ENCODE measurements at regions not wholly inside any gene's neighbourhood (a gene's known extent, or its start where the extent isn't known, plus 50 kb on each side); places are given as distances from the start of the nearest gene placed in this dataset.

- POLR2A ChIA-PET (ENCODE audit: low non-redundant PET) = no interaction called here
- no peak overlapping the region for H3K4me3 ChIP-seq (ENCODE audit: low read depth, low read length, poor library complexity, severe bottlenecking)
Measured at GRCh38 chr9:99743455-99743854, 78.2 kb upstream of the NR4A3 start.

GRCh38 chr9:99744132-99744531 is 77.6 kb upstream of the NR4A3 start:
- Histone ChIP-seq H3K9me3 (ENCODE audit: low read depth, low read length, poor library complexity, severe bottlenecking) (no peaks in the 10 kb centered on the region), H3K4me1 (ENCODE audit: insufficient read depth, low read length, poor library complexity, severe bottlenecking) (no peaks in the 10 kb centered on the region), H3K4me3 (ENCODE audit: low read depth, low read length, poor library complexity, severe bottlenecking) (no peak overlapping the region), H3K27me3 (replicated peaks; ENCODE audit: insufficient read depth, low read depth, low read length, poor library complexity) (no peaks in the 10 kb centered on the region), H3K27ac (ENCODE audit: low read depth, low read length, poor library complexity, severe bottlenecking) (no peak overlapping the region), H3K36me3 (ENCODE audit: insufficient read depth, low read length, poor library complexity, severe bottlenecking) (no peaks in the 10 kb centered on the region)
- BruUV-seq (replicated peaks) = no TSS peak
- ChIA-PET CTCF (no interaction called here), POLR2A (ENCODE audit: low non-redundant PET) (no interaction called here)
- DNase-seq (ENCODE audit: low spot score) = no peak
- TF ChIP-seq EZH2 (IDR thresholded peaks at IDR 0.05; ENCODE audit: borderline replicate concordance, low read depth, low read length, poor library complexity, severe bottlenecking) = no peak
- intact Hi-C loops (cut with micrococcal nuclease; ENCODE audit: unreplicated experiment) = loop anchor here (10.0 kb wide), 1 partner anchor 559 kb away; no protein-coding TSS in a partner anchor

More at GRCh38 chr9:99743455-99743854, 78.2 kb upstream of the NR4A3 start:
- intact Hi-C loops (cut with micrococcal nuclease; ENCODE audit: unreplicated experiment) = loop anchor here (10.0 kb wide), 1 partner anchor 559 kb away; no protein-coding TSS in a partner anchor
- no peaks in the 10 kb centered on the region for H3K9me3 ChIP-seq (ENCODE audit: low read depth, low read length, poor library complexity, severe bottlenecking)
- no peaks in the 10 kb centered on the region for H3K27me3 ChIP-seq (replicated peaks; ENCODE audit: insufficient read depth, low read depth, low read length, poor library complexity)
- H3K36me3 ChIP-seq (ENCODE audit: insufficient read depth, low read length, poor library complexity, severe bottlenecking) = no peaks in the 10 kb centered on the region
- CTCF ChIA-PET = no interaction called here
- DNase-seq (ENCODE audit: low spot score) = no peak
- TF ChIP-seq CTCF (conservative IDR thresholded peaks at IDR 0.05; ENCODE audit: low read depth, low read length) (no peak), EZH2 (IDR thresholded peaks at IDR 0.05; ENCODE audit: borderline replicate concordance, low read depth, low read length, poor library complexity, severe bottlenecking) (no peak)
- H3K27ac ChIP-seq (ENCODE audit: low read depth, low read length, poor library complexity, severe bottlenecking) = no peak overlapping the region
- no TSS peak for BruUV-seq (replicated peaks)
- H3K4me1 ChIP-seq (ENCODE audit: insufficient read depth, low read length, poor library complexity, severe bottlenecking) = no peaks in the 10 kb centered on the region

- TF ChIP-seq EZH2 (IDR thresholded peaks at IDR 0.05; ENCODE audit: borderline replicate concordance, low read depth, low read length, poor library complexity, severe bottlenecking) = no peak
- TF ChIP-seq CTCF (conservative IDR thresholded peaks at IDR 0.05; ENCODE audit: low read depth, low read length) = no peak
- ChIA-PET POLR2A (ENCODE audit: low non-redundant PET) (no interaction called here), CTCF (no interaction called here)
- Histone ChIP-seq H3K27me3 (replicated peaks; ENCODE audit: insufficient read depth, low read depth, low read length, poor library complexity) (no peaks in the 10 kb centered on the region), H3K4me1 (ENCODE audit: insufficient read depth, low read length, poor library complexity, severe bottlenecking) (no peaks in the 10 kb centered on the region), H3K36me3 (ENCODE audit: insufficient read depth, low read length, poor library complexity, severe bottlenecking) (no peaks in the 10 kb centered on the region), H3K27ac (ENCODE audit: low read depth, low read length, poor library complexity, severe bottlenecking) (no peak overlapping the region), H3K4me3 (ENCODE audit: low read depth, low read length, poor library complexity, severe bottlenecking) (no peak overlapping the region), H3K9me3 (ENCODE audit: low read depth, low read length, poor library complexity, severe bottlenecking) (no peaks in the 10 kb centered on the region)
- no TSS peak for BruUV-seq (replicated peaks)
- intact Hi-C loops (cut with micrococcal nuclease; ENCODE audit: unreplicated experiment) = loop anchor here (10.0 kb wide), 1 partner anchor 560 kb away; no protein-coding TSS in a partner anchor
- DNase-seq (ENCODE audit: low spot score) = no peak
Measured at GRCh38 chr9:99745085-99745484, 76.6 kb upstream of the NR4A3 start.

- H3K9me3 ChIP-seq (ENCODE audit: low read depth, low read length, poor library complexity, severe bottlenecking) = no peaks in the 10 kb centered on the region
- H3K36me3 ChIP-seq (ENCODE audit: insufficient read depth, low read length, poor library complexity, severe bottlenecking) = no peaks in the 10 kb centered on the region
- ChIA-PET POLR2A (ENCODE audit: low non-redundant PET) (no interaction called here), CTCF (no interaction called here)
- BruUV-seq (replicated peaks) = no TSS peak
- DNase-seq (ENCODE audit: low spot score) = no peak
- no peaks in the 10 kb centered on the region for H3K27me3 ChIP-seq (replicated peaks; ENCODE audit: insufficient read depth, low read depth, low read length, poor library complexity)
- H3K4me3 ChIP-seq (ENCODE audit: low read depth, low read length, poor library complexity, severe bottlenecking) = no peak overlapping the region
- intact Hi-C loops (cut with micrococcal nuclease; ENCODE audit: unreplicated experiment) = loop anchor here (10.0 kb wide), 1 partner anchor 562 kb away; no protein-coding TSS in a partner anchor
- no peak overlapping the region for H3K27ac ChIP-seq (ENCODE audit: low read depth, low read length, poor library complexity, severe bottlenecking)
- no peaks in the 10 kb centered on the region for H3K4me1 ChIP-seq (ENCODE audit: insufficient read depth, low read length, poor library complexity, severe bottlenecking)
- TF ChIP-seq EZH2 (IDR thresholded peaks at IDR 0.05; ENCODE audit: borderline replicate concordance, low read depth, low read length, poor library complexity, severe bottlenecking) (no peak), CTCF (conservative IDR thresholded peaks at IDR 0.05; ENCODE audit: low read depth, low read length) (no peak)
Measured at GRCh38 chr9:99746406-99746805, 75.3 kb upstream of the NR4A3 start.

Data from A673 (cell line).